ENCODE measurements at regions not wholly inside any gene's neighbourhood (a gene's known extent, or its start where the extent isn't known, plus 50 kb on each side); places are given as distances from the start of the nearest gene placed in this dataset.

DNA sequence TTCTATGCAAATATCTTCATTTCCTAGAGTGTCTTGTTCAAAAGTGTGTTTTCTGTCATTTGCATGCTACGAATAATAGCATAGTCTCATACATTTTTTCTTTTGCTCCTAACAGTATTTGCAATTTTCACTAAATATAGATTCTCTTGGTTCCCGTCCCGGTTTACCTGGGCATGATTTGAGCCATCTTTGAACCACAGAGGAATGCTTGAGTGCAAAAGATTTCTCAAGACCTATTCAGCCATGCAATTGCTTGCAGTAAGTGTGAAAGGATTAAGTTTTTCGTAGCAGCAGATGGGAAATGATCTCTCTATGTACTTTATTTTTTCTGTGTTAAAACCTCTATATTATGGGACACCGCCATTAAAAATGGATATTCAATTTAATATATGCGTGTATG lies 733.0 kb downstream of the ZPLD1 start (continued):
- TF ChIP-seq SUPT20H (IDR thresholded peaks at IDR 0.05; ENCODE audit: borderline replicate concordance, control insufficient read depth, low read depth, low read length) (no peak), MEF2B (IDR thresholded peaks at IDR 0.05; ENCODE audit: partially characterized antibody, poor library complexity, severe bottlenecking) (peak; percentile 35), SIN3A (IDR thresholded peaks at IDR 0.05; ENCODE audit: low read depth, low read length) (no peak)
- TF ChIP-seq, protein P1, sequence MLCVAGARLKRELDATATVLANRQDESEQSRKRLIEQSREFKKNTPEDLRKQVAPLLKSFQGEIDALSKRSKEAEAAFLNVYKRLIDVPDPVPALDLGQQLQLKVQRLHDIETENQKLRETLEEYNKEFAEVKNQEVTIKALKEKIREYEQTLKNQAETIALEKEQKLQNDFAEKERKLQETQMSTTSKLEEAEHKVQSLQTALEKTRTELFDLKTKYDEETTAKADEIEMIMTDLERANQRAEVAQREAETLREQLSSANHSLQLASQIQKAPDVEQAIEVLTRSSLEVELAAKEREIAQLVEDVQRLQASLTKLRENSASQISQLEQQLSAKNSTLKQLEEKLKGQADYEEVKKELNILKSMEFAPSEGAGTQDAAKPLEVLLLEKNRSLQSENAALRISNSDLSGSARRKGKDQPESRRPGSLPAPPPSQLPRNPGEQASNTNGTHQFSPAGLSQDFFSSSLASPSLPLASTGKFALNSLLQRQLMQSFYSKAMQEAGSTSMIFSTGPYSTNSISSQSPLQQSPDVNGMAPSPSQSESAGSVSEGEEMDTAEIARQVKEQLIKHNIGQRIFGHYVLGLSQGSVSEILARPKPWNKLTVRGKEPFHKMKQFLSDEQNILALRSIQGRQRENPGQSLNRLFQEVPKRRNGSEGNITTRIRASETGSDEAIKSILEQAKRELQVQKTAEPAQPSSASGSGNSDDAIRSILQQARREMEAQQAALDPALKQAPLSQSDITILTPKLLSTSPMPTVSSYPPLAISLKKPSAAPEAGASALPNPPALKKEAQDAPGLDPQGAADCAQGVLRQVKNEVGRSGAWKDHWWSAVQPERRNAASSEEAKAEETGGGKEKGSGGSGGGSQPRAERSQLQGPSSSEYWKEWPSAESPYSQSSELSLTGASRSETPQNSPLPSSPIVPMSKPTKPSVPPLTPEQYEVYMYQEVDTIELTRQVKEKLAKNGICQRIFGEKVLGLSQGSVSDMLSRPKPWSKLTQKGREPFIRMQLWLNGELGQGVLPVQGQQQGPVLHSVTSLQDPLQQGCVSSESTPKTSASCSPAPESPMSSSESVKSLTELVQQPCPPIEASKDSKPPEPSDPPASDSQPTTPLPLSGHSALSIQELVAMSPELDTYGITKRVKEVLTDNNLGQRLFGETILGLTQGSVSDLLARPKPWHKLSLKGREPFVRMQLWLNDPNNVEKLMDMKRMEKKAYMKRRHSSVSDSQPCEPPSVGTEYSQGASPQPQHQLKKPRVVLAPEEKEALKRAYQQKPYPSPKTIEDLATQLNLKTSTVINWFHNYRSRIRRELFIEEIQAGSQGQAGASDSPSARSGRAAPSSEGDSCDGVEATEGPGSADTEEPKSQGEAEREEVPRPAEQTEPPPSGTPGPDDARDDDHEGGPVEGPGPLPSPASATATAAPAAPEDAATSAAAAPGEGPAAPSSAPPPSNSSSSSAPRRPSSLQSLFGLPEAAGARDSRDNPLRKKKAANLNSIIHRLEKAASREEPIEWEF (IDR thresholded peaks at IDR 0.05; ENCODE audit: insufficient replicate concordance, low read depth, low read length): no peak
- TF ChIP-seq, protein P2, sequence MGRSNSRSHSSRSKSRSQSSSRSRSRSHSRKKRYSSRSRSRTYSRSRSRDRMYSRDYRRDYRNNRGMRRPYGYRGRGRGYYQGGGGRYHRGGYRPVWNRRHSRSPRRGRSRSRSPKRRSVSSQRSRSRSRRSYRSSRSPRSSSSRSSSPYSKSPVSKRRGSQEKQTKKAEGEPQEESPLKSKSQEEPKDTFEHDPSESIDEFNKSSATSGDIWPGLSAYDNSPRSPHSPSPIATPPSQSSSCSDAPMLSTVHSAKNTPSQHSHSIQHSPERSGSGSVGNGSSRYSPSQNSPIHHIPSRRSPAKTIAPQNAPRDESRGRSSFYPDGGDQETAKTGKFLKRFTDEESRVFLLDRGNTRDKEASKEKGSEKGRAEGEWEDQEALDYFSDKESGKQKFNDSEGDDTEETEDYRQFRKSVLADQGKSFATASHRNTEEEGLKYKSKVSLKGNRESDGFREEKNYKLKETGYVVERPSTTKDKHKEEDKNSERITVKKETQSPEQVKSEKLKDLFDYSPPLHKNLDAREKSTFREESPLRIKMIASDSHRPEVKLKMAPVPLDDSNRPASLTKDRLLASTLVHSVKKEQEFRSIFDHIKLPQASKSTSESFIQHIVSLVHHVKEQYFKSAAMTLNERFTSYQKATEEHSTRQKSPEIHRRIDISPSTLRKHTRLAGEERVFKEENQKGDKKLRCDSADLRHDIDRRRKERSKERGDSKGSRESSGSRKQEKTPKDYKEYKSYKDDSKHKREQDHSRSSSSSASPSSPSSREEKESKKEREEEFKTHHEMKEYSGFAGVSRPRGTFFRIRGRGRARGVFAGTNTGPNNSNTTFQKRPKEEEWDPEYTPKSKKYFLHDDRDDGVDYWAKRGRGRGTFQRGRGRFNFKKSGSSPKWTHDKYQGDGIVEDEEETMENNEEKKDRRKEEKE (IDR thresholded peaks at IDR 0.05): no peak
